PC-3 (cell line): ENCODE measurements at regions not wholly inside any gene's neighbourhood (a gene's known extent, or its start where the extent isn't known, plus 50 kb on each side); places are given as distances from the start of the nearest gene placed in this dataset.
"Not testable (repeated sequence)": the region's sequence is repeated elsewhere in the genome, so short reads cannot be mapped to it uniquely, and the experiment has no call there.

Experiments
- ATAC-seq: fragments of 200-7000 bp; cut with Tn5 transposase; 2 replicates; pipeline ENCODE4 v1.9.1; 2020; ENCODE audit warnings: mild to moderate bottlenecking, moderate library complexity
- BruUV-seq: library from RNA; stranded (reverse); fragments of 400-500 nt; replicated peaks from 2 replicates; lab custom pipeline; 2021; lab: Mats Ljungman, UMichigan
- CTCF ChIA-PET: fragments of 300-600 bp; sonication (Branson Sonifier 250); formaldehyde crosslinking; loops from one replicate; lab custom pipeline; 2022; ENCODE audit warnings: antibody characterized with exemption; lab: Charles Lee
- POLR2A ChIA-PET: fragments of 300-600 bp; sonication (Branson Sonifier 250); formaldehyde crosslinking; loops from one replicate; lab custom pipeline; 2022; ENCODE audit warnings: antibody characterized with exemption; ENCODE audit not compliant: unreplicated experiment; lab: Charles Lee
- DNase-seq: peaks from one replicate; pipeline ENCODE4 v3.0.0-alpha.2; 2015
- H2AFZ ChIP-seq: fragments of 300-600 bp; sonication (generic); 2 replicates; pipeline ENCODE4 v1.6.0; 2016; ENCODE audit warnings: antibody characterized with exemption, low read length
- H3F3A ChIP-seq: fragments of 300-600 bp; sonication (generic); one replicate; pipeline ENCODE4 v1.6.0; 2017; ENCODE audit warnings: antibody characterized with exemption, low read length, control low read depth, mild to moderate bottlenecking; ENCODE audit not compliant: unreplicated experiment
- H3K27ac ChIP-seq: fragments of 300-600 bp; sonication (generic); 2 replicates; pipeline ENCODE4 v1.5.1; 2016; ENCODE audit warnings: mild to moderate bottlenecking, low read length
- H3K27me3 ChIP-seq: fragments of 300-600 bp; sonication (generic); 2 replicates; pipeline ENCODE4 v1.6.1; 2016; ENCODE audit warnings: low read length, mixed read lengths
- H3K36me3 ChIP-seq: fragments of 300-600 bp; sonication (generic); 2 replicates; pipeline ENCODE4 v1.6.1; 2016; ENCODE audit warnings: low read depth, mixed run types, low read length, mixed read lengths
- H3K4me1 ChIP-seq: fragments of 300-600 bp; sonication (generic); 2 replicates; pipeline ENCODE4 v1.5.1; 2016; ENCODE audit warnings: low read length; ENCODE audit not compliant: insufficient read depth
- H3K4me2 ChIP-seq: fragments of 300-600 bp; sonication (generic); 2 replicates; pipeline ENCODE4 v1.6.0; 2016; ENCODE audit warnings: low read length
- H3K4me3 ChIP-seq: fragments of 300-600 bp; sonication (generic); 2 replicates; pipeline ENCODE4 v1.5.1; 2016; ENCODE audit warnings: mild to moderate bottlenecking, low read length, mixed read lengths
- H3K79me2 ChIP-seq: fragments of 300-600 bp; sonication (generic); 2 replicates; pipeline ENCODE4 v1.6.1; 2017; ENCODE audit warnings: low read length, mixed read lengths
- H3K9ac ChIP-seq: fragments of 300-600 bp; sonication (generic); 2 replicates; pipeline ENCODE4 v1.6.0; 2016; ENCODE audit warnings: mild to moderate bottlenecking, low read length
- H3K9me2 ChIP-seq: fragments of 300-600 bp; sonication (generic); replicated peaks from 2 replicates; pipeline ENCODE4 v1.6.1; 2016; ENCODE audit warnings: mixed run types, low read length, mixed read lengths
- H3K9me3 ChIP-seq: fragments of 300-600 bp; sonication (generic); 2 replicates; pipeline ENCODE4 v1.6.1; 2016; ENCODE audit warnings: low read length, mixed read lengths
- H4K20me1 ChIP-seq: fragments of 300-600 bp; sonication (generic); 2 replicates; pipeline ENCODE4 v1.6.1; 2016; ENCODE audit warnings: low read length, mixed read lengths
- CTCF ChIP-seq: fragments of 300-600 bp; sonication (generic); conservative IDR thresholded peaks from 2 replicates; pipeline ENCODE4 v1.5.1; 2017; ENCODE audit warnings: antibody characterized with exemption, low read depth, mild to moderate bottlenecking, low read length
- EZH2 ChIP-seq: fragments of 300-600 bp; sonication (generic); IDR thresholded peaks from one replicate; pipeline ENCODE4 v1.6.1; 2017; ENCODE audit warnings: antibody characterized with exemption, mild to moderate bottlenecking, low read length; ENCODE audit not compliant: unreplicated experiment
- EZH2phosphoT487 ChIP-seq: fragments of 300-600 bp; sonication (generic); IDR thresholded peaks from 2 replicates; pipeline ENCODE4 v1.6.1; 2018; ENCODE audit warnings: mild to moderate bottlenecking, antibody characterized with exemption, low read length, borderline replicate concordance
- intact Hi-C: fragments of 100-400 bp; cut with micrococcal nuclease; formaldehyde crosslinking; loops from 2 replicates; pipeline ENCODE4 v1.9.0; 2023

DNA sequence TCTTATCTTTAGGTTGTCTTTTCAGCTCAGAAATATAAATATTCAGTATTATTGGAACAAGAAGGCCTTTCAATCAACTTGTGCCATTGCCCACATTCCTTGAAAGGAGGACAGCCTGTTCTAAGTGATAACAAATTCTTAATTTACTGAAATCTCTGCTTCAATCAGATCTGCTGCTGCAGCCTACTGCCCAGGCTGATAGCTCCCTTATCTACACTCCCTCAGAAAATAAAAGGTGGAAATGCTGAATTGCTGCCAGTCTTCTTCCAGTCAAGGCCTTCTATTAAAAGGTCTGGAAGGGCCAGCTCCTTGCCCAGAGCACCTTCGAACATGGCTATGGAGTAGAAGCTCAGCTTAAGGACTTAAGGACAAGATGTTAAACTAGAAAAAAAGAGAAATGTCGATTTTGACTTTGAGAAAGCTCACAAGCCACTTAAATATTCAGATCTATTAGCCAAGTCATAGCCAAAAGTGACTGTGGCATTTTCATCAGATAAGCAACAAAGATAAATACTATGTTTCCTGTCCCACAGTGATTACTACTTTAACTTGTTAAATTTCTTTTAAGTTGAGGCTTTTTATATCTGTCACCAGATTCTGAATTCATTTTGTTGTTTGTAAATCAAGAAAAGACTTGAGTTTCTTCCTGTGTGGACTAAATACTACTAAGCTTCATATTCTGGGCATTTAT, 480.5 kb upstream of the CBLB start:
- ChIA-PET POLR2A (interaction anchor here (0.5 to 0.6 kb wide), 2 partner anchors 94 to 230 kb away, joined by 5 to 17 read pairs; no protein-coding TSS in a partner anchor), CTCF (no interaction called here)
- peaks cover 23% of the 10 kb centered on the region for H3K4me1 ChIP-seq
- no peaks in the 10 kb centered on the region for H3K9me2 ChIP-seq
- no peak for TF ChIP-seq CTCF
- TF ChIP-seq EZH2phosphoT487 = no peak
- TF ChIP-seq EZH2 = no peak
- DNase-seq (peak; percentile 35), ATAC-seq (peak; percentile 13; the same call in 1 of the 2 replicates)
- no peaks in the 10 kb centered on the region for H4K20me1 ChIP-seq
- no peak overlapping the region for H3K4me3 ChIP-seq
- no peak overlapping the region for H3K9ac ChIP-seq
- no peaks in the 10 kb centered on the region for H3K36me3 ChIP-seq
- BruUV-seq = no TSS peak
- H3K27me3 ChIP-seq = no peaks in the 10 kb centered on the region
- no peaks in the 10 kb centered on the region for H3F3A ChIP-seq
- intact Hi-C loops = loop anchor here (5.0 kb wide), 1 partner anchor 258 kb away; no protein-coding TSS in a partner anchor
- no peak overlapping the region for H3K27ac ChIP-seq
- no peak overlapping the region for H2AFZ ChIP-seq
- no peaks in the 10 kb centered on the region for H3K79me2 ChIP-seq
- no peaks in the 10 kb centered on the region for H3K9me3 ChIP-seq
- no peak overlapping the region for H3K4me2 ChIP-seq

DNA sequence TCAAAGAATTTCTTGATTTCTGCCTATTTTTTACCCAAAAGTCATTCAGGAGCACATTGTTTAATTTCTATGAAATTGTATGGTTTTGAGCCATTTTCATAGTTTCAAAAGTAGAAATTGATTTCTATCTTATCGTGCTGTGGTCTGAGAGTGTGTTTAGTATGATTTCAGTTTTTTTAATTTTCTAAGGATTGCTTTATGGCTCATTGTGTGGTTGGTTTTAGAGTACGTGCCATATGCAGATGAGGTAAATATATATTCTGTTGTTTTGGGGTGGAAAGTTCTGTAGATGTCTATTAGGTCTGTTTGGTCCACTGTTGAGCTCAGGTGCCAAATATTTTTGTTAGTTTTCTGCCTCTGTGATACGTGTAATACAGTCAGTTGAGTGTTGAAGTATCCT, 487.1 kb upstream of the CBLB start:
- DNase-seq (no peak), ATAC-seq (no peak)
- Histone ChIP-seq H3K9me2 (no peaks in the 10 kb centered on the region), H3K4me2 (no peak overlapping the region), H3K79me2 (no peaks in the 10 kb centered on the region), H3K9me3 (no peaks in the 10 kb centered on the region), H3F3A (no peaks in the 10 kb centered on the region), H3K4me3 (no peak overlapping the region), H3K27me3 (no peaks in the 10 kb centered on the region), H3K9ac (no peak overlapping the region), H2AFZ (no peak overlapping the region), H4K20me1 (no peaks in the 10 kb centered on the region), H3K27ac (no peak overlapping the region), H3K36me3 (no peaks in the 10 kb centered on the region), H3K4me1 (no peaks in the 10 kb centered on the region)
- ChIA-PET CTCF (no interaction called here), POLR2A (no interaction called here)
- intact Hi-C loops = no loop called here
- no peak for TF ChIP-seq EZH2
- no peak for TF ChIP-seq CTCF
- no peak for TF ChIP-seq EZH2phosphoT487
- BruUV-seq = no TSS peak

DNA sequence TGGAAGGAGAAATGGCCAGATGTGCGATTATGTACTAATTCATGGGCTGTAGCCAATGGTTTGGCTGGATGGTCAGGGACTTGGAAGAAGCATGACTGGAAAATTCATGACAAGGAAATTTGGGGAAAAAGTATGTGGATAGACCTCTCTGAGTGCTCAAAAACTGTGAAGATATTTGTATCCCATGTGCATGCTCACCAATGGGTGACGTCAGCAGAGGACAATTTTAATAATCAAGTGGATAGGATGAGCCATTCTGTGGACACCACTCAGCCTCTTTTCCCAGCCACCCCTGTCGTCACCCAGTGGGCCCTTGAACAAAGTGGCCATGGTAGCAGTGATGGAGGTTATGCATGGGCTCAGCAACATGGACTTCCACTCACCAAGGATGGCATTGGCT, 490.9 kb upstream of the CBLB start:
- Histone ChIP-seq H3K9me3 (no peaks in the 10 kb centered on the region), H3K4me1 (no peaks in the 10 kb centered on the region), H3F3A (peaks cover 4% of the 10 kb centered on the region), H2AFZ (no peak overlapping the region), H4K20me1 (no peaks in the 10 kb centered on the region), H3K4me3 (no peak overlapping the region), H3K9ac (no peak overlapping the region), H3K9me2 (no peaks in the 10 kb centered on the region), H3K79me2 (no peaks in the 10 kb centered on the region), H3K27ac (no peak overlapping the region), H3K36me3 (no peaks in the 10 kb centered on the region), H3K4me2 (no peak overlapping the region), H3K27me3 (no peaks in the 10 kb centered on the region)
- DNase-seq (no peak), ATAC-seq (no peak)
- ChIA-PET CTCF (no interaction called here), POLR2A (no interaction called here)
- no peak for TF ChIP-seq EZH2
- no peak for TF ChIP-seq EZH2phosphoT487
- TF ChIP-seq CTCF = no peak
- intact Hi-C loops = no loop called here
- no TSS peak for BruUV-seq

GRCh38 chr3:106360901-106361300, 492.1 kb upstream of the CBLB start:
- H3K36me3 ChIP-seq, H3K27ac ChIP-seq, H4K20me1 ChIP-seq, H3K9me2 ChIP-seq, H3K9me3 ChIP-seq, ATAC-seq, BruUV-seq, H3K4me3 ChIP-seq, intact Hi-C loops, H3K4me2 ChIP-seq, H3K4me1 ChIP-seq, H3K9ac ChIP-seq, H3K79me2 ChIP-seq, H2AFZ ChIP-seq, POLR2A ChIA-PET, CTCF ChIA-PET, H3K27me3 ChIP-seq, H3F3A ChIP-seq: not testable (repeated sequence)
- peak; percentile 40 for DNase-seq
